ENCODE measurements at regions not wholly inside any gene's neighbourhood (a gene's known extent, or its start where the extent isn't known, plus 50 kb on each side); places are given as distances from the start of the nearest gene placed in this dataset.

DNA sequence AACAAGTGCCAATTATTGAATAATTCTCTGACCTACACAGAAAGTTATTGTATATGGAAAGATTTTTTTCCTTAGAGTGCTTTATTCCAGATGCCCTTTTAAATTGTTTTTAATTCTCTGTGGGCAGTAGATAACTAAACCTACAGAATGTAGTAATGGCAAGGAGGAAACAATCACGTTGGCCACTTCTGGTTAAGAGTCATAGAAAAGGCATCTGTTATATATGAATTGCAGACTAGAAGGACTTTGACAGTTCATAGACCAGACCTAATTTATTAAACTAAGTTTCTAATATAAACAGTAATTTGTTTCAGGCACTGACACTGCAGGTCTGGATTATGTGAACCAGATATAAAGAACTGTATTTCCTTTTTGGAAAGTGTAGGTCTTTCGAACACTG lies 607.5 kb downstream of the PLCL1 start:
- Histone ChIP-seq H3K9me3 (ENCODE audit: control insufficient read depth, low read length) (no peaks in the 10 kb centered on the region), H3K4me1 (ENCODE audit: control insufficient read depth, insufficient read depth, low read length) (no peaks in the 10 kb centered on the region), H3K36me3 (ENCODE audit: control insufficient read depth, insufficient read depth, low read length) (no peaks in the 10 kb centered on the region), H3K9ac (ENCODE audit: extremely low read depth, low read length, poor library complexity, severe bottlenecking) (no peak overlapping the region), H3K27me3 (ENCODE audit: control insufficient read depth, insufficient read depth, low read length, poor library complexity, severe bottlenecking) (no peaks in the 10 kb centered on the region), H3K4me3 (ENCODE audit: low read length) (no peak overlapping the region), H3K27ac (ENCODE audit: low read depth, low read length) (no peak overlapping the region)
- no peak overlapping the region for H3K4me3 Mint-ChIP-seq
- TF ChIP-seq, protein P1, sequence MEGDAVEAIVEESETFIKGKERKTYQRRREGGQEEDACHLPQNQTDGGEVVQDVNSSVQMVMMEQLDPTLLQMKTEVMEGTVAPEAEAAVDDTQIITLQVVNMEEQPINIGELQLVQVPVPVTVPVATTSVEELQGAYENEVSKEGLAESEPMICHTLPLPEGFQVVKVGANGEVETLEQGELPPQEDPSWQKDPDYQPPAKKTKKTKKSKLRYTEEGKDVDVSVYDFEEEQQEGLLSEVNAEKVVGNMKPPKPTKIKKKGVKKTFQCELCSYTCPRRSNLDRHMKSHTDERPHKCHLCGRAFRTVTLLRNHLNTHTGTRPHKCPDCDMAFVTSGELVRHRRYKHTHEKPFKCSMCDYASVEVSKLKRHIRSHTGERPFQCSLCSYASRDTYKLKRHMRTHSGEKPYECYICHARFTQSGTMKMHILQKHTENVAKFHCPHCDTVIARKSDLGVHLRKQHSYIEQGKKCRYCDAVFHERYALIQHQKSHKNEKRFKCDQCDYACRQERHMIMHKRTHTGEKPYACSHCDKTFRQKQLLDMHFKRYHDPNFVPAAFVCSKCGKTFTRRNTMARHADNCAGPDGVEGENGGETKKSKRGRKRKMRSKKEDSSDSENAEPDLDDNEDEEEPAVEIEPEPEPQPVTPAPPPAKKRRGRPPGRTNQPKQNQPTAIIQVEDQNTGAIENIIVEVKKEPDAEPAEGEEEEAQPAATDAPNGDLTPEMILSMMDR (conservative IDR thresholded peaks at IDR 0.05): no peak
- no peaks in the 10 kb centered on the region for H3K4me1 Mint-ChIP-seq
- no peak for DNase-seq
- H3K27ac Mint-ChIP-seq: no peak overlapping the region
- no peaks in the 10 kb centered on the region for H3K27me3 Mint-ChIP-seq (ENCODE audit: insufficient read depth)
- H3K36me3 Mint-ChIP-seq (ENCODE audit: low read depth): no peaks in the 10 kb centered on the region
- H3K9me3 Mint-ChIP-seq: no peaks in the 10 kb centered on the region
- WGBS, 2 experiments (ENCODE audit: insufficient coverage in 1 of 2, insufficient read length in 1 of 2): 98 to 100% methylated on average over 1 to 2 of the region's 2 CpGs

DNA sequence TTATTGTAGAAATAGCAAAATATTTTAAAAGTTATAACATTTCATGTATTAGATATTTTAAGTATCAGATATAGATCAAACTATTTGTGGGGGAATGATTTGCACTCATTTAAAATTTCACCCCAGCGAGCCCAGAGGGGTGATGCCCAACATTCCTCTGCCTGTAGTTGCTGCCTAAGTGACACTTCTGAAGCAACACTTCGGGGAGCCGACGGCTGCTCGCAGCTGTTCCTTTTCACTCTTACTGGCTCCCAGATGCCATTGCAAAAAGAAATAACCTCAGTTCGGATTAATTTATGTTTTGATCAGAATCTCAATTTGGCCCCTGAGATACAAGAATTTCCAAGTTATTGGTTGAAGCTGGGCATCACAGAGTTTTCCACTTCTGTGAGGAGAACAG lies 603.8 kb downstream of the PLCL1 start:
- WGBS, 2 experiments (ENCODE audit: insufficient coverage in 1 of 2, insufficient read length in 1 of 2): 82 to 88% methylated on average over 6 of the region's 6 CpGs
- Histone ChIP-seq H3K36me3 (ENCODE audit: control insufficient read depth, insufficient read depth, low read length) (no peaks in the 10 kb centered on the region), H3K27ac (ENCODE audit: low read depth, low read length) (no peak overlapping the region), H3K27me3 (ENCODE audit: control insufficient read depth, insufficient read depth, low read length, poor library complexity, severe bottlenecking) (no peaks in the 10 kb centered on the region), H3K9me3 (ENCODE audit: control insufficient read depth, low read length) (no peaks in the 10 kb centered on the region), H3K4me3 (ENCODE audit: low read length) (no peak overlapping the region), H3K9ac (ENCODE audit: extremely low read depth, low read length, poor library complexity, severe bottlenecking) (no peak overlapping the region), H3K4me1 (ENCODE audit: control insufficient read depth, insufficient read depth, low read length) (no peaks in the 10 kb centered on the region)
- no peak overlapping the region for H3K27ac Mint-ChIP-seq
- H3K36me3 Mint-ChIP-seq (ENCODE audit: low read depth): no peaks in the 10 kb centered on the region
- no peaks in the 10 kb centered on the region for H3K9me3 Mint-ChIP-seq
- peaks cover 6% of the 10 kb centered on the region for H3K4me1 Mint-ChIP-seq
- H3K27me3 Mint-ChIP-seq (ENCODE audit: insufficient read depth): no peaks in the 10 kb centered on the region
- DNase-seq: no peak
- no peak overlapping the region for H3K4me3 Mint-ChIP-seq
- TF ChIP-seq, protein P1 (conservative IDR thresholded peaks at IDR 0.05): no peak

DNA sequence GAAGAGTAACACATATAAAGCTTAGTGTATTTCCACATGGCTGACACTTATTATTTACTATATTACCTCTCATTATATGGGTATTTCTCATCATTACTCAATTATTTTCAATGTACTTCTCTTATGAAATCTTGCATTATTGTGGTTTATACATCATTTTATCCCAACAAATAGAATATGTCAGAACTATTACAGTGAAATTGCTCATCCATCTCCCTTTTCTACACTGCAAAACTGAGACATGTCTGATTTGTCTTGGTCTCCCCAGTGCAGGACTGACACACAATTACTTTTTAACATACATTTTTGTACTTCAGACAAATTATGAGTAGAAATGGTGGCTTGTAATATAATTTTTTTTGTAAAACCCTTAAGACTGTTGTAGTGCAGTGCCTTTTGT lies 600.9 kb downstream of the PLCL1 start:
- no peaks in the 10 kb centered on the region for H3K36me3 Mint-ChIP-seq (ENCODE audit: low read depth)
- no peak overlapping the region for H3K9ac ChIP-seq (ENCODE audit: extremely low read depth, low read length, poor library complexity, severe bottlenecking)
- H3K9me3 ChIP-seq (ENCODE audit: control insufficient read depth, low read length): no peaks in the 10 kb centered on the region
- no peak overlapping the region for H3K27ac ChIP-seq (ENCODE audit: low read depth, low read length)
- no peaks in the 10 kb centered on the region for H3K4me1 ChIP-seq (ENCODE audit: control insufficient read depth, insufficient read depth, low read length)
- TF ChIP-seq, protein P1 (conservative IDR thresholded peaks at IDR 0.05): no peak
- H3K4me3 Mint-ChIP-seq: no peak overlapping the region
- H3K27ac Mint-ChIP-seq: no peak overlapping the region
- no peaks in the 10 kb centered on the region for H3K27me3 Mint-ChIP-seq (ENCODE audit: insufficient read depth)
- no peaks in the 10 kb centered on the region for H3K9me3 Mint-ChIP-seq
- no peak overlapping the region for H3K4me3 ChIP-seq (ENCODE audit: low read length)
- H3K4me1 Mint-ChIP-seq: peaks cover 6% of the 10 kb centered on the region
- DNase-seq: no peak
- no peaks in the 10 kb centered on the region for H3K36me3 ChIP-seq (ENCODE audit: control insufficient read depth, insufficient read depth, low read length)
- no peaks in the 10 kb centered on the region for H3K27me3 ChIP-seq (ENCODE audit: control insufficient read depth, insufficient read depth, low read length, poor library complexity, severe bottlenecking)

Data from endodermal cell (in vitro differentiated cells).